Left lung (tissue), 4 donors: ENCODE measurements at regions not wholly inside any gene's neighbourhood (a gene's known extent, or its start where the extent isn't known, plus 50 kb on each side); places are given as distances from the start of the nearest gene placed in this dataset.

Source experiments
- ATAC-seq: fragments of 200-7000 bp; cut with Tn5 transposase; one replicate; pipeline ENCODE4 v1.9.1; 2020; ENCODE audit warnings: moderate library complexity
- DNase-seq, 4 donors: peaks; one replicate each; pipeline ENCODE4 v3.0.0-alpha.2; 2013 to 2020
- H3K27ac ChIP-seq, 2 donors: fragments of 200-600 bp; sonication (generic) in 1 of 2; one replicate each; pipeline versions ENCODE4 v1.5.0 to v1.8.0; 2020 to 2021
- H3K27me3 ChIP-seq, 2 donors: fragments of 200-600 bp; sonication (generic) in 1 of 2; one replicate each; pipeline versions ENCODE4 v1.5.0 to v1.8.0; 2020 to 2021
- H3K36me3 ChIP-seq, 2 donors: fragments of 200-600 bp; sonication (generic) in 1 of 2; one replicate each; pipeline versions ENCODE4 v1.5.0 to v1.8.0; 2020 to 2021
- H3K4me1 ChIP-seq, 2 donors: fragments of 200-600 bp; one replicate each; pipeline ENCODE4 v1.8.0; 2021
- H3K4me3 ChIP-seq, 2 donors: fragments of 200-600 bp; sonication (generic) in 1 of 2; one replicate each; pipeline versions ENCODE4 v1.5.0 to v1.8.0; 2020 to 2021; ENCODE audit warnings: mild to moderate bottlenecking in 1 of 2
- H3K9me3 ChIP-seq, 2 donors: fragments of 200-600 bp; sonication (generic) in 1 of 2; one replicate each; pipeline versions ENCODE4 v1.5.0 to v1.8.0; 2020 to 2021
- intact Hi-C, 2 donors: fragments of 100-400 bp; cut with DNase I; formaldehyde crosslinking; loops; one replicate each; pipeline versions ENCODE4 v1.11.2 to v1.14.2; 2022
- TF ChIP-seq, protein P1 (sequence below), 2 donors: fragments of 200-600 bp; sonication (generic) in 1 of 2; IDR thresholded peaks; one replicate each; pipeline versions ENCODE4 v1.5.0 to v1.8.0; 2021; ENCODE audit warnings: antibody characterized with exemption in 2 of 2
- donor health status: DM: no; HTN: yes; CAD: no.
- donor health status: DM: no; HTN: no; CAD: no.

DNA sequence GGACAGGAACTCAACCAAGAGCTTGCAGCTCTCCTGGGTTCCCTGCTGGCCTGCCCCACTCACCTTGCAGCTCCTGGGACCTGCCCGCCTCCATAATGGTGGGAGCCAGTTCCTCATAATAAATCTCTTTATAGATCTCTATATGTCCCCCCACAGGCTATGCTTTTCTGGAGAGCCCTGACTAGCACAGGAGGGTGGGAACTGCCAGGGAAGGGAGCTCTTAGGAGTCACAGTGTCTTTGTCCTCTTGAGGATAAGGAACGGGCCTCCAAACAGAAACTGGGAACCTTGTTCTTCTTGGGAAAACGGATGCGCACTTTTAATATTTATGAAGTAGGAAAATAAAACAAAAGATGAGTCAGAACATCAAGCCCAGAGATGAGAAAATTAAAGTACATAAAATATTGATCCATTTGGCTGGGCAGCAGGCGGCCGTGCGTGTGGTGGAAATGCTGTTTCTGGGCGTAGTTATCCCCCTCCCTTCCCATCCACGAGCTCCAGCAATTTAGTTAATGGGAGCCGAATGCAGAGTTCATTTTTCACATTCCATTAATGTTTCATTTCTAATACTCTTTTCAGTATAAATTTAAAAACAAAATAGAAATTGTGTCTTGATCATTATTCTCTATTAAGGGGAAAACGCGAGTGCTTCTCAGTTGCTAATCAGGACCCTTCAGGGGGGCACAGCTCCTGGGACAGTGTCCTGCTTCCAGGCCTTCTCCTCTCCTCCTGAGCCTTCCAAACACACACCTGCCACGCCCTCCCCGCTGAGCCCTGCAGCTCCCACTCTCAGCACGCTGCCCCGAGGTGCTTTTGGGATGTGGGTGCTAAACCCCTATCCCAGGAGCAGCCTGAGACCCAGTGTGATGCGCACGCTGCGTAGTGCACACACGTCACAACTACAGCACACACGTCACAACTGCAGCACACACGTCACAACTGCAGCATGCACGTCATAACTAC is 323.3 kb upstream of the AJAP1 start:
- no peaks in the 10 kb centered on the region for H3K36me3 ChIP-seq
- H3K4me3 ChIP-seq, result no peak overlapping the region
- H3K9me3 ChIP-seq, result peaks cover 0 to 3% of the 10 kb centered on the region in 2 donors
- ATAC-seq, result no peak
- DNase-seq, result no peak
- intact Hi-C loops, result no loop called here
- TF ChIP-seq, protein P1, sequence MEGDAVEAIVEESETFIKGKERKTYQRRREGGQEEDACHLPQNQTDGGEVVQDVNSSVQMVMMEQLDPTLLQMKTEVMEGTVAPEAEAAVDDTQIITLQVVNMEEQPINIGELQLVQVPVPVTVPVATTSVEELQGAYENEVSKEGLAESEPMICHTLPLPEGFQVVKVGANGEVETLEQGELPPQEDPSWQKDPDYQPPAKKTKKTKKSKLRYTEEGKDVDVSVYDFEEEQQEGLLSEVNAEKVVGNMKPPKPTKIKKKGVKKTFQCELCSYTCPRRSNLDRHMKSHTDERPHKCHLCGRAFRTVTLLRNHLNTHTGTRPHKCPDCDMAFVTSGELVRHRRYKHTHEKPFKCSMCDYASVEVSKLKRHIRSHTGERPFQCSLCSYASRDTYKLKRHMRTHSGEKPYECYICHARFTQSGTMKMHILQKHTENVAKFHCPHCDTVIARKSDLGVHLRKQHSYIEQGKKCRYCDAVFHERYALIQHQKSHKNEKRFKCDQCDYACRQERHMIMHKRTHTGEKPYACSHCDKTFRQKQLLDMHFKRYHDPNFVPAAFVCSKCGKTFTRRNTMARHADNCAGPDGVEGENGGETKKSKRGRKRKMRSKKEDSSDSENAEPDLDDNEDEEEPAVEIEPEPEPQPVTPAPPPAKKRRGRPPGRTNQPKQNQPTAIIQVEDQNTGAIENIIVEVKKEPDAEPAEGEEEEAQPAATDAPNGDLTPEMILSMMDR (IDR thresholded peaks at IDR 0.05), result no peak
- peaks cover 0 to 16% of the 10 kb centered on the region in 2 donors for H3K27me3 ChIP-seq
- H3K27ac ChIP-seq, result no peak overlapping the region
- no peaks in the 10 kb centered on the region for H3K4me1 ChIP-seq

DNA sequence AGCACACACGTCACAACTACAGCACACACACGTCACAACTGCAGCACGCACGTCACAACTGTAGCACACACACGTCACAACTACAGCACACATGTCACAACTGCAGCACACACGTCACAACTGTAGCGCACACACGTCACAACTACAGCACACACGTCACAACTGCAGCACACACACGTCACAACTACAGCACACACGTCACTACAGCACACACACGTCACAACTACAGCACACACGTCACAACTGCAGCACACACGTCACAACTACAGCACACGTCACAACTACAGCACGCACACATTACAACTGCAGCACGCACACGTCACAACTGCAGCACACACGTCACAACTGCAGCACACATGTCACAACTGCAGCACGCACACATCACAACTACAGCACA is 322.6 kb upstream of the AJAP1 start:
- Histone ChIP-seq H3K27ac (no peak overlapping the region), H3K9me3 (peaks cover 0 to 3% of the 10 kb centered on the region in 2 donors), H3K4me3 (no peak overlapping the region), H3K36me3 (no peaks in the 10 kb centered on the region), H3K4me1 (no peaks in the 10 kb centered on the region), H3K27me3 (peaks cover 0 to 16% of the 10 kb centered on the region in 2 donors)
- intact Hi-C loops, result no loop called here
- TF ChIP-seq, protein P1 (IDR thresholded peaks at IDR 0.05), result no peak
- ATAC-seq, result no peak
- DNase-seq, result no peak

DNA sequence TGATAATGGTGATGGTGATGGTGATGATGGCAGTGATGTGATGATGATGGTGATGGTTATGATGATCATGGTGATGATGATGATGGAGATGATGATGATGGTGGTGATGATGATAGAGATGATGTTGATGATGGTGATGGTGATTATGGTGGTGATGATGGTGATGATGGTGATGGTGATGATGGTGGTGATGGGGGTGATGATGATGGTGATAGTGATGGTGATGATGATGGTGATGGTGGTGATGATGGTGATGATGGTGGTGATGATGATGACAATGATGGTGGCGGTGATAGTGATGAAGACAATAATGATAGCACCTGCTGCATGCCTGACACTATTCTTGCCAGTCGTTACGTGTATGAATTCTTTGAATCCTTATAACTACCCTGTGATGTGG is 317.9 kb upstream of the AJAP1 start:
- TF ChIP-seq, protein P1 (IDR thresholded peaks at IDR 0.05), result no peak
- H3K27me3 ChIP-seq, result no peaks in the 10 kb centered on the region
- no peak for ATAC-seq
- intact Hi-C loops, result no loop called here
- no peak overlapping the region for H3K27ac ChIP-seq
- no peaks in the 10 kb centered on the region for H3K36me3 ChIP-seq
- no peak for DNase-seq
- no peak overlapping the region for H3K4me3 ChIP-seq
- no peaks in the 10 kb centered on the region for H3K4me1 ChIP-seq
- H3K9me3 ChIP-seq, result peaks cover 0 to 11% of the 10 kb centered on the region in 2 donors

DNA sequence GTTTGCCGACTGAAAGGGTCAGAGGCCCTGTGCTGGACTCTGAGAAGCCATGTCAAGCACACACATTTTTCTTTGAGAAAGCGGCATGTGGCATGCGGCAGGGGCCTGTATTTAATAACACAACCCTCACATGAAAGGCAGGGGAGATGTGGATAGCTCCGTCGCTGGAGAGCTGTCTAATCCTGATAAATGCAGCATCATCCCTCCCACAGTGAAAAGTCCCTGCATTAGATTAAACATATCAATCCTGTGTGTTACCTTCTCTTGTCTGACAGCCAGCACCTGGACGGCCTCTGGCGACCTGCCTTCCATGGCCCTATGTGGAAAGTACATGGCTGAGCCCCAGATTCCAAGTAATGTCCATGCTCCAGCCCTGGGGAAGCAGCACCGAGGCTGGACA is 313.0 kb upstream of the AJAP1 start:
- no peak overlapping the region for H3K27ac ChIP-seq
- TF ChIP-seq, protein P1 (IDR thresholded peaks at IDR 0.05), result no peak
- peaks cover 0 to 21% of the 10 kb centered on the region in 2 donors for H3K9me3 ChIP-seq
- no peak overlapping the region for H3K4me3 ChIP-seq
- H3K36me3 ChIP-seq, result no peaks in the 10 kb centered on the region
- ATAC-seq (no peak), DNase-seq (peak in 1 of 4 donors; percentile 40)
- H3K27me3 ChIP-seq, result no peaks in the 10 kb centered on the region
- intact Hi-C loops, result no loop called here
- H3K4me1 ChIP-seq, result no peaks in the 10 kb centered on the region

DNA sequence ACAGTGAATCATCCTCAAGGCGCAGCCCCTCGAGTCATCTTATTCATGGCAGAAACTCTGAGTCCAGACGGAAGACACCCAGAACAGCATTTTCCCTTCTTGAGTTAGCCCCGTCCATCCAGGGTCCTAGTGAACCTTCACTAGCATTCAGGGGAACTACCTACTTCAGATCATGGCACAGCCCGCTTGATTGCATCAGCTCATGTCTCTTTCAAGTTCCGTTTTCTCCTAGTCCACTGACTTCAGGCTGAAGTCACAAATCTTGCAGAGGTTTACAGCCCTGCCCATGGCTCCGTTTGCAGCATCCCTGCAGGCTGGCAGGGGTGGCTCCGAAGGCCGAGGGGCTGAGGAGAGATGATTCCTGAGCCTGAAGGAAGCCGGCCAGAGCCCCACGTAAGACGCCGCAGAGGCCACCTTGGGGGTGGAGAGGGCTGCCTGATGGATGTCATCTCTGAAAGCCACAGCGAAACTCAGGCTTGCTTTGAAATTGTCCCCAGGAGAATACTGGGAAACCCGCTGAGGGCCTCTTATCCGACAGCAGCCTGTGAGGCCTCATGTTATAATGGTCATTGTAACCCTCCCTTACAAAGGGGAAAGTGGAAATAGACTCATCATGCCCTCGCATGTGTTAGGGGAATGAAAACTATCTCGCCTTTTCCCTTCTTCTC is 310.2 kb upstream of the AJAP1 start:
- TF ChIP-seq, protein P1 (IDR thresholded peaks at IDR 0.05), result no peak
- ATAC-seq, result no peak
- intact Hi-C loops, result no loop called here

More for the DNA sequence above, 310.2 kb upstream of the AJAP1 start:
- no peaks in the 10 kb centered on the region for H3K36me3 ChIP-seq
- DNase-seq, result no peak
- no peaks in the 10 kb centered on the region for H3K27me3 ChIP-seq
- H3K4me3 ChIP-seq, result no peak overlapping the region
- H3K4me1 ChIP-seq, result no peaks in the 10 kb centered on the region
- H3K9me3 ChIP-seq, result peaks cover 0 to 21% of the 10 kb centered on the region in 2 donors
- H3K27ac ChIP-seq, result no peak overlapping the region
